ENCODE measurements at regions not wholly inside any gene's neighbourhood (a gene's known extent, or its start where the extent isn't known, plus 50 kb on each side); places are given as distances from the start of the nearest gene placed in this dataset. TPM values are rescaled to one million over a fixed set of nuclear protein-coding genes. Genes with fewer than 3 reads are reported as not detected.

DNA sequence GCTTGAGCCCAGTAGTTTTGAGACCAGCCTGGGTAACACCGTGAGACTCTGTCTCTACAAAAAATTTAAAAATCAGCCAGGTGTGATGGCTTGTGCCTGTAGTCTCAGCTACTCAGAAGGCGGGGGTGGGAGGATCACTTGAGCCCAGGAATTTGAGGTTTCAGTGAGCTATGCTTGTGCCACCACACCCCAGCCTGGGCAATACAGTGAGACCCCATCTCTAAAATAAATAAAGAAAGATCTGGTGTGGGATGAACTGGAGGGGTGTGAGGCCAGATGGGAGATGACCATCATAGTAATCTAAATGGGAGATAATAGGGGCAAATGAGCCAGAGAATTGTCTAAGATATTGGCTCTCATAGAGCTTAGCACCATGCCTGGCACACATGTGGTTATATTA is 60.1 kb upstream of the TRABD2B start:
- no peak for FAIRE-seq

DNA sequence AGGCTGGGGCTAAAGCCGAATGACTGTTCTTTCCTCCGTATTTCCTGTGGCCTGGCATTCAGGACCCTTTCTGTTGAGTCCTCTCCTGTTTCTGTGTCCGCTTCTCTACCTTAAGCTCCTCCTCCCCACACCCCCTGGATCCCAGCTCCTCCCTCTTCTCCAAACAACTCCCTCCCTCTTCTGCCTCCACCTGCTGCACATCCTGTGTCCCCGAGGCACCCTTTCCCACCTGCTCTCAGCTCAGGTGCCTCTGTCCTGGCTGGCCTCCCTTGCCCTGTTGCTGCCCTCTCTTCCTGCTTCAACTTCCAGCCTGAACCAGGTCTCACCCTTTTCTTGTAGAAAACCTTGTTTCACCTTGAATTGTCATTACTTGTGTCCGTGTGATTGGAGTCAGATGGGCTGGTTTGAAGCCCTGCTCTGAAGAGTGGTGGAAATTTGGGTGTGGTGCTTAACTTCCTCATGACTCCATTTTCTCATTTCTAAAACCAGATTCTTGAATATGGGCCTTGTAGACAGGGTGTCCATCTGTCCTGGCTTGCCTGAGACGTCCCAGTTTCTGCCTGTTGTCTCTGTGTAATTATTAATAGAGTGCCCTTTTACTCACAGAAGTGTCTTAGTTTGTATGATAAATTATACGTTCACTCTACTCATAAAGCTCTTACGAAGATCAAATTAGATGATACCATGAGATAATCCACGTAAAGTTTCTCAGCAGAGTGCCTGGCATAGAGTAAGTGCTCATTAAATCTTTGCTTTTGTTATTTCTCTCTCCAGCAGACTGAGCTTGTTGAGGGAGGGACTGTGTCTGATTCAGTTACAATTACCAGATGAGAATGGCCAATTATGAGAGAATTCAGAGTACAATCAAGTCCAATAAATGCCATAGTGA is 58.9 kb upstream of the TRABD2B start:
- FAIRE-seq (no peak), DNase-seq (ENCODE audit: low spot score in 2 of 2) (no peak)

More for the DNA sequence above, 60.1 kb upstream of the TRABD2B start:
- DNase-seq (ENCODE audit: low spot score in 2 of 2), result no peak

DNA sequence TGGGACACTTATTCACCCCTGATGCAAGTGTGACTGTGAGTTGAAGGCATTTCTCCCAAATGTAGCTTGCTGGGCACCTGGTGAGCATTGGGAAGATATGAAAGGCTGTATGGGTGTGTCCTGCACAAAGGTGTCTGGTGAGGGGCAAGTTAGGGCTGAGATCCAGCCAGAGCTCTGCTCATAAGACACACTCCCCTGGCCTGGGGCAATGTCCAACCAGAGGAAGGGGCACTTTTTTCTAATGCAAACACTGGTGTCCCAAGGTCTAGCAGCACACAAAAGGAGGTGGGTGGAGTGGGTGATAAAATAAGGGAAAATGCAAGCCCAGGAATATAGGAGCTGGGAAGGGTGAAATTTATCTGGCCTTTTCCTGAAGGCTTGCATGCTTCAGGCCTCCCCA is 57.0 kb upstream of the TRABD2B start:
- no peak for FAIRE-seq

DNA sequence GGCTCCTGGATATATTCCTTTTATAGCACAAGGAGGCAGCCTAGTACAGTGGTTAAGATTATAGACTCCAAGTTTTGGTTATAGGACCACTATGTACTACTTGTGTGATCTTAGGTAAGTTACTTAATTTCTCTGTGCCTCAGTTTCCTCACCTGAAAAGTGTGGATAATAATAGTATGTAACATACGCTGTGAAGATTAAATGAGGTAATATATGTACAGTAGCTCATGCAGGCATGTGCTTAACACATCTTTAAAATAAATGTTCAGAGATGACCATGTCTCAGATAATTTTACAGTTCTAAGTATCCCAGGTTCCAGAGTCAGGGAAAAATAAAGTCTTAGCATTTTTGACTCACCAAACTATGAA is 55.7 kb upstream of the TRABD2B start:
- FAIRE-seq (no peak), DNase-seq (ENCODE audit: low spot score in 2 of 2) (no peak)

More for the DNA sequence above, 57.0 kb upstream of the TRABD2B start:
- no peak for DNase-seq (ENCODE audit: low spot score in 2 of 2)

DNA sequence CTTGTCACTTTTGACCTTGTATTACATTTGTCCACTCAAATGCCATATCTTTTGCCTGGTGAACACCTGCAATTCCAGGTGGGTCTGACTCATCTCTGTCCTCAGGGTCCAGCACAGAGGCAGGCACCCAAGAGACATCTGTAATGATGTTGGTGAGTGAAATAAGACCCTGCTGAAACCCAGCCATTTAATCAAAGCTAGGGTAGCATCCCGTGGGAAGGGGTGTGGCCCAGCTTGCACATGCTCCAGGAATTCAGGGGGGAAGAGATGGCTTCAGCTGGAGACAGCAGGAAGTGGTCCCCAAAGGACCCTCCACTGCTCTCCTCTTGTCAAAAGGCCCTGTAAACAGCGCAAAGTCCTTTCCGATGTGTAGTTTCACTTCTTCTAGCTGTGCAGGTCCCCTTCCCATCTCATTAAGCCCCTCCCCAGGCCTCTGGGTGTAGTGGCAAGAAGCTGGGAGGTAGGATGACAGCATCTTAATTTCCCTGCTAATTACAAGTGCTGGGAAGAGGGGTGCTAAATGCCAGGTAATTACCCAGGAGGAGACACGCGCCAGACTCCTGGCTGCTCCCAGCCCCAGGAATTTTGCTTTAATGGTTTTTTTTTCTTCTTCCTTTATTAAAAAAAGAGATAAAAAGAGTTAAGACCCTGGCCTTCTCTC is 54.4 kb upstream of the TRABD2B start:
- no peak for FAIRE-seq
- no peak for DNase-seq (ENCODE audit: low spot score in 2 of 2)

DNA sequence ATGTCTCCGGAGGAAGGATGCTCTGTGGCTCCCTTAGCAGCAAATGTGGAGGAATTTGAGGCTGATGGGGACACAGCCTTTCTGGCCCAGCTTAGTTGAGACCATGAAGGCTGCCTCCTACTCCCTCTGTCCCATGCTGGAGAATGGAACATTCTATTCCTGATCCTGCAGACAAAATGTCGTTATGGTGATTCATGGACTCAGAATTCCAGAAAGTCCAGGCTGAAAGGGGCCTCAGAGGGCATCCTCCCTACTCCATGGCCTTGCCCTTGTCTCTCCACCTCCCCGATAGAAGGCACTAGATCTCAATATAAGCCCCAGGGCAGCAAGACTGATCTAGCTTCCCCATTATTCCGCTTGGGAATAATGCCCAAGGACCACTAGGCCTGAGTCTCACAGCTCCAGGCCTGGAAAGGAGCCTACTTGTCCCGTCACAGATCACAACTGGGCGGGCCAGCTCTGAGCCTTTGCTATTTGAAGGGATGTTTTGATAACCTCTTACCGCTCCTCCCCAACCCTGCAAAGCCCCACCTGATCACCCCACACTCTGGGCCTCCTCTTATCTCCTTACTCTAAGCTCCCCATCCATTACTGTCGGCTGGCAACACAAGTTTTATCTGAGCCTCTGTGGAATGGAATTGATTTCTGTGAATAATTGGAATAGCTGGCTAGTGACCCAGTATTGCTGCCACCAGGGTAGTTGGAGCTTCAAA is 52.8 kb upstream of the TRABD2B start:
- DNase-seq (ENCODE audit: low spot score in 2 of 2) (no peak), FAIRE-seq (no peak)

DNA sequence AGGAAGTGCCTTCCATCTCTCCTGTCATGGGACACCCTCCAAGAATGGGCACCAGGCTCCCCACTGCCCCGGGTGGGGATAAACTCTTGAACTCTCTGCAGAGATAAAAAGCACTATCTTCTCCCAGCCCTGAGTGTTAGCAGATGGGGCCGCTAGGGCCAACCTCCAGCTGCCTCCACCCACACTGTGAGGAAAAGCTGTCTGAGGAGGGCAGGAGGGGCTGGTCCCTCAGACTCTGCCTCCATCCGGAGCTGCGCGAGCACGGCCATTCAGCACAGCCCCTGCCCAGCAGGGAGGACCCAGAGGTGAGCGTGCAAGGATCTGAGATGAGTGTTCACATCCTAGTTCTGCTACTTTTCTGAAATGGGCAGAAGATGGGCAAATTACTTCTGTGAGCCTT is 51.8 kb upstream of the TRABD2B start:
- DNase-seq (ENCODE audit: low spot score in 2 of 2) (no peak), FAIRE-seq (no peak)

DNA sequence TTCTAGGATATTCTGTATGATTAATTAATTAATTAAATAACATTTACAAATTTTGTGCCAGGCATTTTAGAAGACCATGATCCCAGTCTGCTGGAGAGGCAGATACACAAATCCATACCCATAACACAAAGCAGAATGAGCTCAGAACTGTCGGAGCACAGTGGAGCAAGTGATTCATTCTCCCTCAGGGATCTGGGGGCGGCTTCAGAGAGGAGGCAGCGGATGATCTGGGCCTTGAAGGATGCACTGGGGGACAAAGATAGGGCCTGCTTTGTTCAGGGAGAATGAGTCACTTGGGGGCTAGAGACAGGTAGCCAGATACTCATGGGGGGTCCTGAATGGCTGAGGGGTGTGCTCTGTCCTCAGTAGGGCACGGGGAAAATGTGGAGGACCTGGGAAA is 50.9 kb upstream of the TRABD2B start:
- FAIRE-seq, result no peak
- peak in 1 of 2 donors; percentile 17 for DNase-seq (ENCODE audit: low spot score in 2 of 2)

DNA sequence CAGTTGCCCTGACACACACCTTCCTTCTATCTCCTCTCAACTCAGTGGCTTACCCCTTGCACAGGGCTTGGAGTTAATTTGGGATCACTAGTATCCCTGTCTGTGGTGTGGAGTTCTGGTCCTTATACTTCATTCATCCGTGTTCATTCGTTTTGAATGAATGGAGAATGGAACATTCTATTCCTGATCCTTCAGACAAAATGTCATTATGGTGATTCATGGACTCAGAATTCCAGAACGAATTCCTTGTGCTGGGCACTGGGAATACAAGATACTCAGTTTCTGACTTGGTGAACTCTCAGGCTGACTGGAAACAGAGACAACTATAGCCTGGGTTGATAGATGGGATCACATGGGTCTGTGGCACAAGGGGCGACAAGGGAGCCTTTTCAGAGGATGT is 49.9 kb upstream of the TRABD2B start:
- FAIRE-seq, result no peak
- no peak for DNase-seq (ENCODE audit: low spot score in 2 of 2)

Small RNA genes in the stretch of these regions (small RNA-seq; reads per million reads assigned to genes)
- not detected for gene CYP46A4P
